Stimulated activated CD4-positive, alpha-beta T cell treated with anti-CD3 and anti-CD28 coated beads, Interleukin-2, amount 100 ng/mL, for 48 hours (primary cell): ENCODE measurements at regions not wholly inside any gene's neighbourhood (a gene's known extent, or its start where the extent isn't known, plus 50 kb on each side); places are given as distances from the start of the nearest gene placed in this dataset.
A peak's percentile ranks its signal among the peaks of the same experiment; 100 is the strongest.
"Not testable (repeated sequence)": the region's sequence is repeated elsewhere in the genome, so short reads cannot be mapped to it uniquely, and the experiment has no call there.

Experiments used
- DNase-seq, 2 donors: peaks; one replicate each; pipeline ENCODE4 v3.0.0-alpha.2; 2020

DNA sequence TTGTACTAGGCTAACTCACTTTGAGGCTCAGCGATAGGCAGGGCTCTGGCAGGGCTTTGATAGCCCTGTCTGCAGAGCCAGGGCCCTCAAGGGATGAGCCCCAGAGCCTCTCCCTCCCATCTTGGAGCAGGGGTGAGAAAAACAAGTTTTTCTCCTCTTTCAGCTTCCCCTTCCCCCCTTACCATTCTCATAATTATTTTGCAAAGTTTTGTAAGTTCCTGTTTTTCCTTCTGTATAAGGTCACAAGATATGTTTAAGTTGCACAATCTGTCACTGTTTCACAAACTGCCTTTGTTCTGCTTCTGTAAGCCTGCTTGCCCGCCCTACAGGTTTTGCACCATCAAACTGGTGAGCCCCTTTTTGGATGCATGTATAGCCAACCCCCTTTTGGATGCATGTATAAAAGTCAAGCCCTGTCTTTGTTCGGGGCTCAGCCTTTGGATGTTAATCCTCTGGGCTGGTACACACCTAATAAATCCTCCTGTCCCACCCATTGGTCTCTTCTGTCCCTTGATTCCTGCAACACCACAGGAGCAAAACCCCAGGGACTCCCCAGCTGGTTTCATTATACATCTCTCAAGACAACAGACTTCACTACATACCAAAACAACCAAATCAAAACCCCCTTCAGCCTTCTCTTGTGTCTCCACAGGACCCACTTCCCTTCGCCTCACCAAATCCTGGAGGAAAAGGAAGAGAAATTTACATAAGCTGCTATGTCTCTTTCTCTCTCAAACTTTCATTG, 52.5 kb upstream of the RESF1 start:
- no peak for DNase-seq

DNA sequence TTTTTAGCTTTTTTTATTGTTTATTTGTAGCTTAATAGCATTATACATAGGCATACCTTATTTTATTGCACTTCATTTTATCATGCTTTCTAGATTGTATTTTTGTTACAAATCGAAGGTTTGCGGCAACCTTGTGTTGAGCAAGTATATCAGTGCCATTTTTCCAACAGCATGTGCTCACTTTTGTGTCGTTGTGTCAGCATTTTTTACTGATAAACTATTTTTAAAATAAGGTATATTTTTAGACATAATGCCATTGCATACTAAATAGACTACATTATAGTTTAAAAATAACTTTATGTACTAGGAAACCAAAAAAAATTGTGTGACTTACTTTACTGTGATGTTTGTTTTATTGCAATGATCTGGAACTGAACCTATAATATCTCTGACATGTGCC, 56.2 kb upstream of the RESF1 start:
- no peak for DNase-seq

DNA sequence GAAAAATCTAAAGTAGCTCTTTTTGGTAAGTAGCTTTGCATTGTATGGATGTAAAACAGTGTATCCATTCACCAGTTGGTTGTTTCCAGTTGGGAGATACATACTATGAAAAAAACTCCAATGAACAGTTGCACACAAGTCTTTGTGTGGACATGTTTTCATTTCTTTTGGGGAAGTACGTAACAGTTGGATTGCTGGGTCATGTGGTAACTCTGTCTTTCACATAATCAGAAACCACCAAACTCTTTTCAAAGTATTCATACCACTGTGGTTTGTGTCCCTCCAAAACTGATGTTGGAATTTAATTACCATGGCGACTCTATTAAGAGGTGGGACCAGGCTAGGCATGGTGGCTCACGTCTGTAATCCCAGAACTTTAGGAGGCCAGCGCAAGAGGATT, 58.9 kb upstream of the RESF1 start:
- no peak for DNase-seq

DNA sequence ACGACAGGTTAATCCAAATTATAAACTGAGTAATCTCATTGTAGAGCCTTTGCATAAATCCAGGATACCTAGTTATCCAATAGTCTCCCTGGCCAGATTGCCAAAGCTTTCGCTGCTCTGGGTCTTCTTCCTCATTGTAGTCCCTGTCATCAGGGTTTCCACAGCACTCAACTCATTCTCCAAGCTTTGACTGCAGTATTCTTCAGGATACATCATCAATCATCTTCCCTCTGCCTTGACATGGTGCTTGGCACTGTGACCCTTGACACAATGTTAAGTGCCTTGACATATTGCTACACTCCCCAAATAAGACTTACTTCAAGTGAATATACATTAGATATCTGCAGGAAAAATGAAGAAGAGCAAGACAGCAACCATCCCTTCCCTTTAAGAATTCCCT, 60.1 kb upstream of the RESF1 start:
- DNase-seq = no peak

DNA sequence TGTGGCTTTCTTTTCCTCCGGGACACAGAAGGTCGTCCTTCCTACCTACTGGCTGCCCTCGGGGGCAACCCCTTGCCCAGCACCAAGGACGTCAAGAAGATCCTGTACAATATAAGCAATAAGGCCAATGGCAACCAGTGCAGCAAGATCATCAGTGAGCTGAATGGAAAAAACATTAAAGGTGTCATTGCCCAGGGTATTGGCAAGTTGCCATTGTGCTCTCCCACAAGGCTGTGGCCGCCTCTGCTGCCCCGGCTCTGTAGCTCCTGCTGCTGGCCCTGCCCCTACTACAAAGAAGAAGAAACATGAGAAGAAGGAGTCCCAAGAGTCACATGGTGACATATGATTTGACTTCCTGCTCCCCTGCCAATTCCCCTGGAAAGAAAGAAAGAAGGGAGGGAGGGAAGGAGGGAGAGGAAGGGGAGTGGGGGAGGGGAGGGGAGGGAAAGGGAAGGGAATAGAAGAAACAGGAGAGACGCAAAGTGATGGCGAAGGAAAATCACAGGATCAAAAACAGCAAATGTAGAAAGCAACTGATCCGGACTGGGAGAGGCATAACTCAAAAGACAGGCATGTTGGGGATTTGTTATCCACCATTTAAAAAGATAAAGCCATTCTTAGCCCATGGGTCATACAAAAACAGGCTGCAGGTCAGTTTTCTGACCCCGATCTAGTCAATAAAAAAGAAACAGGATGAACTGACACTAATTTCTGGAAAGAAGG, 61.3 kb upstream of the RESF1 start:
- no peak for DNase-seq

DNA sequence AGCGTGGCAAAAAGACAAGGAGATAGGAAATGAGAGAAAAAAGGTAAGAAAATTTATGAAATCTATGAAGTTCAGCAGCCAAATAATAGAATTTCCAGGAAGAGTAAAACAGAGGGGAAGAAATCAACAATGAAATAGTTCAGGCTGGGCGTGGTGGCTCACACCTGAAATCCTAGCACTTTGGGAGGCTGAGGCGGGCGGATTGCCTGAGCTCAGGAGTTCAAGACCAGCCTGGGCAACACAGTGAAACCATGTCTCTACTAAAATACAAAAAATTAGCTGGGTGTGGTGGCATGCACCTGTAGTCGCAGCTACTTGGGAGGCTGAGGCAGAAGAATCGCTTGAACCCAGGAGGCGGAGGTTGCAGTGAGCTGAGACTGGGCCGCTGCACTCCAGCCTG, 62.1 kb upstream of the RESF1 start:
- DNase-seq = not testable (repeated sequence)

DNA sequence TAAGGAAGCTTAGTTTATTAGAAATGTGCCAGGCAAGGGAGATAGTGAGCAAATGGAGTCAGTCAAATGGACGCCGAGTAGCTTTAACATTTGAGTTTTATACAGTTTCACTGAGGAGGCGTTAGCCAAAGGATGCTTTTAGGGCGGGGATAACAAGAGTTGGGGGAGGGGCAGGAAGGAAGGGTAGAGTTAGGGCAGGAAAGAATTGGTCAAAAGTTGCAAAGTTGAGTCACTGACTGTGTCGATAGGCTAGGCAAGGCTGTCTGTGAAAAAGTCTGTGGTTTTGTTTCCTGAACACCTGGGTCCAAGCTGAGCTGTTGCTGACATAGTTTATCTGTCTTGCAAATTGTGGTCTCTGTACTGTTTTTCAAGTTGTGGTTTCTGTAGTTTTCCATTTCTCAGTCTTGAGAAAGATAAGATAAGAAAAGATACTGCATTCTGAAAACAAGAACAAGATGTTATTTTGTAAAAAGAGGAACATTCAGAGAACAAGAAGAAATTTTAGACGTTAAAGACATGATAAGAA, 62.6 kb upstream of the RESF1 start:
- peak; percentile 71 to 78 for DNase-seq

DNA sequence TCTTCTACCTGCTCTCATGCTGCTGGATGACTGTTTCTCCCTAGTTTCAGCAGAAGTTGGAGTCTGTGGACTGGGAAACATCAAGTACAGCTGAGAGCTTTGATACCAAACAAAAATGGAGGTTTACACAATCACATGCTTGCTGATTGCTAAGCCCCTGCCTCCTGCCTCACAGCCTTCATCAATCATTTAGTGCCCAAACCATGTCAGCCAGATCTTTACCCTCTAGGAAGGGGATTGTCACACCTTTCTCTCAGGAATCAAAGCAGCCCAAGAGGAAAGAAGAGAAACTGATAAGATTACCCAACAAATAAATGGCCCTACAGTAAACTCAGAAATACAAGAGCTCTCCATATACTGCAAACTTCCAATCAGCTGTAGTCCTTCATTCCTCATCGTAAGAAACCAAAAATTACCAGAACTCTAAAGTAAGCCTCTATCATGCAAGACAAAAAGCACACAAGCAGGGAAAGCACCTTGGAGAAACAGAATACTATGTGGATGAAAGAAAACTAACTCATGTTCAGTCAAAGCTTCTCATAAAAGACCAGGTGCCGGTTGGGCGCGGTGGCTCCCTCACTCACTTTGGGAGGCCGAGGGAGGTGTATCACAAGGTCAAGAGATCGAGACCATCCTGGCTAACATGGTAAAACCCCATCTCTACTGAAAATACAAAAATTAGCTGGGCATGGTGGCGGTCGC, 63.6 kb upstream of the RESF1 start:
- DNase-seq = no peak

DNA sequence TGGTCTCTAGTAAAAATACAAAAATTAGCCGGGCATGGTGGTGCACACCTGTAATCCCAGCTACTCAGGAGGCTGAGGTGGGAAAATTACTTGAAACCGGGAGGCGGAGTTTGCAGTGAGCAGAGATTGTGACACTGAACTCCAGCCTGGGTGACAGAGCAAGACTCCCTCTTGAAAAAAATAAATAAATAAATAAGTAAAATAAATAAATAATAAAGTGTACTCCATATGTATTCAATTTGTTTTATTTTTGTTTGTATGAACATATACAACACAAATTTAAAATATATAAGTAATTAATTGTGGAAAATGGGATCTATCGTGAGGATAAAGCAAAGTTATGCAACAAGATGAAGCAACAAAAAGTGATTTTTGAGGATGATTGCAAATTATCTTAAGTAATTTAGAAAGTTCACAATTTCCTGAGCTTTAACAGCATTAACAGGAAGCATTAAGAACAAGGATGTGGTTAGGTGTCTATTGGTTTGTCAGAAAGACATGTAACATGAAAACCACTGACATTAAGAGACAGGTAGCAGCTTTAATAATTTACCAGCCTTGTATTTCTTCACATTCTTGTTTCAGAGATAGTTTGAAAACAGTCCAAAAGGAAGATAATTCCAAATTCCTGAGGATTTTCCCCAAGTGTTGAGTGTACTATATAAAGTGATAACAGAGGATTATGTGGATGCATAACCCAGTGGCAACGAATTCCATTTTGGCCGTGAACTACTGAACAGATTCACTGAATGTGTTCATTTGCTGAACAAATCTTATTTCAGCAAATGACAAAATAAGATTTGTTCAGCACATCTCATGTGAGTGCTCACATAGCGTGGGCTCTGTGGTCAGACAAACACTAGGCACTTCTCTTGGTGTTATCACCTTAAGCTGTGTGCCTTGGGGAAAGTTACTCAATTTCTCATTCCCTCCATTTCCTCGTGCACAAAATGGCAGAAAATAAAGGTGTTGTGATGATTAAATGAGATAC, 68.6 kb upstream of the RESF1 start:
- no peak for DNase-seq

DNA sequence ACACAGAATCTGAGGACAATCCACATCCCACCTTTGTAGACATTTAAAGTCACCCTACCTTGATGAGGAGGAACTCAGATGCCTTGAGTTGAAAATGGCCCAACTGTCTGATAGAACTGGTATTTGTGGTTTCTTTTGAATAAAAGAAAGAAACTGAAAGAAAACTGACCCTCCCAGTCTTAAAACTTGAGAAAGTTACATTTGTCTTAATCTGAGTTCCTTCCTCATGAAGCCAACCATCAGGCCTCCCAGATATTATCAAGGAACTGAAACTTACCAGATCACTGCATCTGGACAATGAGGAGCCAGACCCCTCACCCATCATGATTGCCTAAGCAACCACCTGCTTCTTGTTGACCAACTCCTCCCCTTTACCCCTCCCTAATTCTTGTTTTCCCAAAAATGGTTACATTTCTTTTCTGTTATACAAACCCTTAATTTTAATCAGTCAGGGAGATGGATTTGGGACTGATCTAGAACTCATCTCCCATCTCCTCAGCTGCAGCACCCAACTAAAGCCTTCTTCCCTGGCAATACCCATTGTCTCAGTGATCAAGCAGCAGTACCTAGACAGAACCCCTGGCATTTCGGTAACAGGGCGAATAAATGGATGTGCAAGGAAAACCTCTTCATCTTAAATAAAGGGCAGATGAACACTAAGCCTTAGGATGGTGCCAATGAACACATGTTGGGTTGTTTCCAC, 72.0 kb upstream of the RESF1 start:
- no peak for DNase-seq

DNA sequence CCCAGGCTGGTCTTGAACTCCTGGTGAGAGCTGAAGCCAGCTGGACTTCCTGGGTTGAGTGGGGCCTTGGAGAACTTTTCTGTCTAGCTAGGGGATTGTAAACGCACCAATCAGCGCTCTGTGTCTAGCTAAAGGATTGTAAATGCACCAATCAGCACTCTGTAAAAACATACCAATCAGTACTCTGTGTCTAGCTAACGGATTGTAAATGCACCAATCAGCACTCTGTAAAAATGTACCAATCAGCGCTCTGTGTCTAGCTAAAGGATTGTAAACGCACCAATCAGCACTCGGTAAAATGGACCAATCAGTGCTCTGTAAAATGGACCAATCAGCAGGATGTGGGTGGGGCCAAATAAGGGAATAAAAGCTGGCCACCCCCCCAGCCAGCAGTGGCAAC, 76.5 kb upstream of the RESF1 start:
- not testable (repeated sequence) for DNase-seq

DNA sequence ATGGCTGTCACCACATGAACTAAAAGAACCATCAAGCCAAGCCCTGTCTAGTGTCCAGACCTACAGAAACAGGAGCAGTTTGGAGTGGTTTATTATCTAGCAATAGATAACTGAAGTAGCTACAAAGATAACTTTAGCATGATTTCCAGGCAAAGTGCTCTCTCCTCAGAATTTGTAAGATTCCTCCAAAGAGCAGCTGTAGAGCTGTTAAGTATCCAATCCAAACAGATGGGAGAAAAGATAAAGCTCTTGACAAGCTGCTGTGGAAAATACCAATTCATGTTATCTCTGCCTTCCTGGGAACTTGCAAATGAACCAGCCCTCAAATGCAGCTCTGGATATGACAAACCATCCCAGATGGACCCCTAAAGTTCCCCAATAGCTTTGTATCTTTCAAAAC, 78.9 kb upstream of the RESF1 start:
- DNase-seq = no peak

DNA sequence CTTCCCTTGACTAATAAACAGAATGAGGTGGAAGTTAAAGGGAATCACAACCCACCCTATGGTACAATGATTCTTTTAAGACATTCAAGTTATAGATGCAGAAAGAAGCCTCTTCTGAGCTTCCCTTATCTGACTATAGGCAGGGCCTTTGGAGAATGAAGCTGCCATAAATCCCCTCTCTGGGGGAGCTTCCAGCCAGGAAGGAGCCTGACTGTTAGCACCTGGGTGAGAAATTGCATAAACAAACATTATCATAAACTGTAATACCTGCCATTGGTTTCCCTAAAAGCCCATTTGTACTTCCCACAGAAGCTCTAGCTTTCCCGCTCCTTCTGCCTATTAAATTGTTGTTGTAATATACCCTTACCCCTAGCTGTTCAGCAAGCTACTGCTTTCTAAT, 81.3 kb upstream of the RESF1 start:
- no peak for DNase-seq

DNA sequence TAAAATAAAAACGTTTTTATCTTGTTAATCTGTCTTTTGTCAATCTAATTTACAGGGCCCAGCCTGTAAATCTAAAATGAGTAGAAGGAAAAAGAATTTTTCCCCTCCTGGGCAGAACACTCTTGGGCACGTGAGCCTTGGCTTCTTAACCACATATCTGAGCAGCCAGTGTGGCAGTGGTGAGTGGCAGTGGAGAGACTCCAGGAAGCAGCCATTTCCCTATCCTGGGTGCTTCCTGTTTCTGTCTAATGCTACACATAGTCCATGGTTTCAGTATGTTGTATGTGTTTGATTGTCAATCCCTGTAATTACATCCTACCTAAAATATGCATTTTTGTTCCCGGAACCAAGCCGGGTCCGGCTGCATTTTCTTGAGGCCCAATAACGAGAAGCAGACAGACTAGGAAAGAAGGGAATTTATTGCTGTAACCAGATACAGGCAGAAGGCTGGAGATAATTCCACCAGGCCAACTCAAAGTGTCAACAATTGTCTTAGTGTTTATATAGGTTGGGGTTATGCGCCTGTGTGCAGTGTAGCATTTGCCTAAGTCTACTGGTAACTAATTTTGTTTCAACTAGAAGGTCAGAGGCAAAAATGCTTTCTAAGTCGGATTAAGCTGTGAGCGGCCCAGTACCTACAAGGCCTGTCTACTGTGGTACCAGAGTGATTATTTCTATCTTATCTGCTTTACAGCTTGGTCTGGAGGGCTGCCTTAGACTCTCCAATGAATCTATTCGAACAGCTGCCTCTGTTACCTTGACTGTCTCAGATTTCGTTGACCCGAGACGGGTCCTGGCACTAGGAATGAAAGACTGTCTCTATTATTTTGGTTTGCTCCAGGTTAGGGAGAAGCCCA, 82.4 kb upstream of the RESF1 start:
- DNase-seq = no peak

DNA sequence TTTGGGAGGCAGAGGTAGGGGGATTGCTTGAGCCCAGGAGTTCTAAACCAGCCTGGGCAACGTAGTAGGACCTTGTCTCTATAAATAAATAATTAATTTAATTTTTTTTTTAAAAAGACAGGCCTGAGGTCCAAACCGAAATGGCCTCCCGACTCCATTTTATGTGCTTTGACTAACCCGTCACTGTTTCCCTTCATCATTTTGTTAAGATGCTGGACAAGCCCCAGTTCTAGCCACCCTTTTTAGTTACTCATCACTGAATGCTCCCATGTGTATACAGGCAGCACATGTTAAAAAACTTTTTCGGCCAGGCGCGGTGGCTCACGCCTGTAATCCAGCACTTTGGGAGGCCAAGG, 83.6 kb upstream of the RESF1 start:
- no peak for DNase-seq

DNA sequence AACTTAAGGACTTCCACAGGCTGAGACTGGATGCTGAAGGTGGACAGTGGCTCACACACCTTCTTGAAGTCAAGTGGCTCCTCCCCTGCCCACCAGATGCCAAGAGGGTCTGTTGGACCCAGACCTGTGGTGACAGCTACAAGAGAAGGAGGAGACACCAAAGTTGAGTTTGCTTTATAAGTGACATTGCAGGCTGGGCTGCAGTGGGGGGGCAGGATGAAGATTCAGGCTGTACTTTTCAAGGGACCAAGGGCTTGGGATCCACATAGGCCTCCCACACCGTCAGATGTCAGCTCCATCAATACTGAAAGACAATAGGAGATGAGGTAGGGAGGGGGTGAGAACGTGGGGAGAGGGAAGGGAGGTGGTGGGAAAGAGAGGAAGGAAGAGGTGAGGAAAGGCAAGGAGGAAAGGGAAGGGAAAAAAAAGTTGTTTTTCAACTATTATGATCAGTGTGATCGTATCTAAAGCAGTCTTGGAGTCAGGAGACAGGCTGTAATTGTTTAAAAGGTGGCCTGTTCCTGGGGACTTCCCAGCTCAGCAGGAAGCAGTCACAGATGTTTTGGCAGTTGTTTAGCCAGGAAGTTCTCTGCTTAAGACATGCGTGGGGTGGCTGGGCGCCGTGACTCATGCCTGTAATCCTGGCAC, 84.1 kb upstream of the RESF1 start:
- peak; percentile 47 to 48 for DNase-seq

DNA sequence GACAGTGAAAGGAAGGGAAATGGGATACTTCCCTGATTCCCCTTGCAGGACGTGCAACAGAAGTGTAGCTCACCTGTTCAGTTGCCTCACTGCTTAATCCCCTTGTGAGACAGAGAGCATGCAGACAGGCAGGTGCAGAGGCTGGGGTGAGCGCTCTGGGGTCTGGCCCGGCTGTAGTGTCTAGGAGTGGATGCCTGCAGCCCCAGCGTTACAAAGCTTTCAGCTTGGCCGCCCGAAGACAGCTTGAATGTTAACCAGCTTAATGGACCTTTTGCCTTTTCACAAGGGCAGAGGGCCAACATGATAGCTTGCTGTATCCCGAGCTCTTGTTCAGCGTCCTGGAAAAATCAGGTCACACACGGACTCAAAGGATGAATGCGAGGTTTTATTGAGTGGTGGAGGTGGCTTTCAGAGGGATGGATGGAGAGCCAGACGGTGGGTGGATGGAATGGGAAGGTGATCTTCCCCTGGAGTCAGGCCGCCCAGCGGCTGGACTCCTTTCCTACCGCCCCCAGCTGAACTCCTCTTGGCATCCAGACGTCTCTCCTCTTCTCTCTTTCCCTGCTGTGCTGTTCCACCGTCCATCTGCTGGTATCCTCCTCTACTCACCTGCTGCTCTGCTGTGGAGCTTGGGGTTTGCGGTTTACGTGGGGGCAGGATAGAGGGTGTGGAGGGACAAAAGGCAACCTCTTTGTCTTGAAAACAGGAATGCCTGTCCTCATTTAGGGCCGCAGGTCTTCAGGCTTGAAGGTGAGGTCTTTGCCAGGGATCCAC, 86.2 kb upstream of the RESF1 start:
- DNase-seq = no peak

DNA sequence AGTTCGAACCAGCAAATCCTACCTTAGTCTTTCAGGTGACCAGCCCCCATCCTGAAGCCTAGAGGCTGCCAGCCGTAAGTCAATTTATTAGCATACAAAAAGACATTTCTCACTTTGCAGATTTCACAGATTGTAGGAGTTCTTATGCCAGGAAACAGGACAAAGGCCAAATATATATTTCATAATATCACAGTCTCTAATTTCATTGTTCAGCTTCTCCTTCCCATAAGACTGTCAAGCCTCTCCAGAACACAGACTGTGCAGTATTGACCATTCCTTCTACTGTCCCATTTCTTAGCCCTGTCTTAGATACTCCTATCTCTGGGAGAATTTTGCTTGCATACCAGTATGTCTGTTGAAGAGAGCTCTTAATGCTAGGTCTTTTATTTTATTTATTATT, 89.2 kb upstream of the RESF1 start:
- no peak for DNase-seq

DNA sequence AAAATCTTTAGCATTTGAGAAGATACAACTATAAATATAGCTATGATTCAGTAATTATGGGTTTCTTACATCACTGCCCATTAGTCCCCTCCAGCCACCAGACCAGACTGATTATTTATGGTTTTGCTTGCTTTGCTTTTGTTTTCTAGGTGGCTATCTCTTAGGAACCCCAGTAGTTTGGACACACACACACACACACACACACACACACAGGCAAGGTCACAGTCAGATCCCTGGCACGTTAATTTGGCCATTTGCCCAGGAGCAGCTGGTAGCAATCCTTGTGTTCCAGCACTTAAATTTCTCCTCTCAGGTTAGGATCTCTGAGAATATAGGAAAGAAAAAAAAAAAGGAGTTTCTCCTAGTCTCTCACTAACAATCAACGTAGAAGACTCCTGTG, 90.2 kb upstream of the RESF1 start:
- DNase-seq = no peak

DNA sequence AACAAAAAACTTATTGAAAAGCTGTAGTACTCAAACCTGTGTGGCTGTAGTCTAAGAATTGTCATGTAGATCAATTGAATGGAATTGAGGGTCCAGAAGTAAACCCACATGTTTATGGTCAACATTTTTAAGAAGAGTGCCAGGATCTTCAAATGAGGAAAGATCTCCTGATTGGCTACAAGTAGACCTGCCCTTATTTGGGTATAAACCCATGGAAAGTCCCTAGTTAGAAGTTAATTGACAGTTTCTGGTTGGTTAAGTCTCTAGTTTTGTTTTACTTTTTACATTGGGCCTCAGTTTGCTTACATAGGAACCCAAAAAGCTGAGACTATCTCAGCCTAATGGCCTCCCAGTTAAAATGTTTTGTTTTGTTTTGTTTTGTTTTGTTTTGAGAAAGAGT, 91.9 kb upstream of the RESF1 start:
- DNase-seq = no peak
